ENCODE measurements at regions not wholly inside any gene's neighbourhood (a gene's known extent, or its start where the extent isn't known, plus 50 kb on each side); places are given as distances from the start of the nearest gene placed in this dataset.

- TF ChIP-seq TAF1 (IDR thresholded peaks at IDR 0.05; ENCODE audit: borderline replicate concordance, insufficient read depth, low read length): no peak
- TF ChIP-seq FOXP2 (optimal IDR thresholded peaks at IDR 0.05; ENCODE audit: borderline replicate concordance, extremely low read depth, extremely low read length, insufficient read depth): no peak
- no peak for TF ChIP-seq POLR2AphosphoS5 (IDR thresholded peaks at IDR 0.05; ENCODE audit: low read depth, low read length)
These were observed 530.2 kb downstream of the NR2F2 start for GRCh38 chr15:96860741-96861140.

Measured in PFSK-1 (cell line).